GM12878 (cell line): ENCODE measurements at regions not wholly inside any gene's neighbourhood (a gene's known extent, or its start where the extent isn't known, plus 50 kb on each side); places are given as distances from the start of the nearest gene placed in this dataset.

Experiments used
- E4F1 ChIP-seq: fragments of 450-650 bp; IDR thresholded peaks from 2 replicates; pipeline ENCODE4 v1.6.1; 2018; ENCODE audit warnings: borderline replicate concordance, mild to moderate bottlenecking; ENCODE audit not compliant: partially characterized antibody
- PBX3 ChIP-seq: IDR thresholded peaks from 2 replicates; pipeline ENCODE4 v1.6.1; 2011; ENCODE audit warnings: mild to moderate bottlenecking, low read depth, low read length, moderate library complexity; ENCODE audit not compliant: insufficient replicate concordance
- RCOR1 ChIP-seq: conservative IDR thresholded peaks from 2 replicates; pipeline ENCODE4 v1.6.1; 2012; ENCODE audit warnings: low read depth, low read length, improper control_type of control experiment
- SRF ChIP-seq, 2 experiments: IDR thresholded peaks; 2 replicates each; pipeline ENCODE4 v1.6.1; 2011; ENCODE audit warnings: low read depth in 2 of 2, low read length in 2 of 2, mild to moderate bottlenecking in 1 of 2, moderate library complexity in 1 of 2
- USF2 ChIP-seq: IDR thresholded peaks from 2 replicates; pipeline ENCODE4 v1.6.1; 2011; ENCODE audit warnings: low read depth, low read length, improper control_type of control experiment, borderline replicate concordance

GRCh38 chr3:53426918-53427317 is 67.5 kb upstream of the CACNA1D start:
- TF ChIP-seq RCOR1 (no peak), E4F1 (no peak), PBX3 (no peak), USF2 (no peak), SRF (IDR thresholded peaks at IDR 0.05; ENCODE audit: low read depth in 2 of 2, low read length in 2 of 2) (no peak)
